ENCODE measurements at regions not wholly inside any gene's neighbourhood (a gene's known extent, or its start where the extent isn't known, plus 50 kb on each side); places are given as distances from the start of the nearest gene placed in this dataset.

DNA sequence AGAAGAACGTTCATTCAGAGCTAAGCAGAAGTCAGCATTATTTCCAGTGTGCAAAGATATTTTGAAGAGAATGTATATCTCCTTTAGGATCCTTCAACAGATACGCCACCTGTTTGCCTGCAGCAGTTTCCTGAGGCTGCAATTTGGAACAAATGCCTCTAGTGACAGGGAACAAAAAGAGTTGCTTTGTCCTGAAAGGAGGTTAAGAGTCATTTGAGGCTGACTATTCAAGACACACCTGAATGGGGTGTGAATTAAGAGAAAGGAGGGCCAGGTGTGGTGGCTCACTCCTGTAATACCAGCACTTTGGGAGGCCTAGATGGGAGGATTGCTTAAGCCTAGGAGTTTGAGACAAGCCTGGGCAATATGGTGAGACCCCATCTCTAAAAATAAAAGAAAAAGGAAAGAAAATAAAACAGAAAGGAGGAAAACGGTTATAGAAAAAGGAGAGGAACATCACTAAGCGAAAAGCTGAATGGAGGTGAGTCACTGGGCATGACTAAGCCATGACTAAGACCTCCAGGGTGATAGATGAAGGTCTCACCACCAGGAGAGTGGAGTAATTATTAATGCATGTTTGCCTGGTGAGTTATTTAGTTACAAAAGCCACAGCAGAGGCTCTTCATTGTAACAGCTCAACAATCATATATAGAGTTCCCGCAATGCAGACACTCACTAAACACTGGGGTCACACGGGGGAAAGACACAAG is 255.2 kb upstream of the TNC start:
- no peak overlapping the region for H3K4me3 ChIP-seq (ENCODE audit: low read length)
- DNase-seq (ENCODE audit: low read depth): peak; percentile 90
- TF ChIP-seq, protein P1, sequence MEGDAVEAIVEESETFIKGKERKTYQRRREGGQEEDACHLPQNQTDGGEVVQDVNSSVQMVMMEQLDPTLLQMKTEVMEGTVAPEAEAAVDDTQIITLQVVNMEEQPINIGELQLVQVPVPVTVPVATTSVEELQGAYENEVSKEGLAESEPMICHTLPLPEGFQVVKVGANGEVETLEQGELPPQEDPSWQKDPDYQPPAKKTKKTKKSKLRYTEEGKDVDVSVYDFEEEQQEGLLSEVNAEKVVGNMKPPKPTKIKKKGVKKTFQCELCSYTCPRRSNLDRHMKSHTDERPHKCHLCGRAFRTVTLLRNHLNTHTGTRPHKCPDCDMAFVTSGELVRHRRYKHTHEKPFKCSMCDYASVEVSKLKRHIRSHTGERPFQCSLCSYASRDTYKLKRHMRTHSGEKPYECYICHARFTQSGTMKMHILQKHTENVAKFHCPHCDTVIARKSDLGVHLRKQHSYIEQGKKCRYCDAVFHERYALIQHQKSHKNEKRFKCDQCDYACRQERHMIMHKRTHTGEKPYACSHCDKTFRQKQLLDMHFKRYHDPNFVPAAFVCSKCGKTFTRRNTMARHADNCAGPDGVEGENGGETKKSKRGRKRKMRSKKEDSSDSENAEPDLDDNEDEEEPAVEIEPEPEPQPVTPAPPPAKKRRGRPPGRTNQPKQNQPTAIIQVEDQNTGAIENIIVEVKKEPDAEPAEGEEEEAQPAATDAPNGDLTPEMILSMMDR (conservative IDR thresholded peaks at IDR 0.05; ENCODE audit: low read depth, low read length): peak; percentile 8

DNA sequence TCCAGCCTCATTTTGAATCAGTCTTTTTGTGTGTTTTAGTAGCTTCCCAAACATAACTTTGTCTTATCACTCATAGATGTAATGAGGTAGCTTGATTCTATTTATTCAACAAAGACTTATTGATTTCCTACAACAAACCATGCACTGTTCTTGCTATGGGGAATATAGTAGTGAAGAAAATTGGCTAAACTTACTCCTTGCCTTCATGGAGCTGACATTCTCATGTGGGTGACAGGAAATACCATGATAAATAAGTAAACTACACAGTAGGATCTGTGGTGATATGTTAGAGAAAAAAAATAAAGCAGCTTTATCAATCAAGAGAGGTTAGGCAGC is 255.7 kb upstream of the TNC start:
- no peak overlapping the region for H3K4me3 ChIP-seq (ENCODE audit: low read length)
- no peak for DNase-seq (ENCODE audit: low read depth)
- TF ChIP-seq, protein P1 (conservative IDR thresholded peaks at IDR 0.05; ENCODE audit: low read depth, low read length): no peak

DNA sequence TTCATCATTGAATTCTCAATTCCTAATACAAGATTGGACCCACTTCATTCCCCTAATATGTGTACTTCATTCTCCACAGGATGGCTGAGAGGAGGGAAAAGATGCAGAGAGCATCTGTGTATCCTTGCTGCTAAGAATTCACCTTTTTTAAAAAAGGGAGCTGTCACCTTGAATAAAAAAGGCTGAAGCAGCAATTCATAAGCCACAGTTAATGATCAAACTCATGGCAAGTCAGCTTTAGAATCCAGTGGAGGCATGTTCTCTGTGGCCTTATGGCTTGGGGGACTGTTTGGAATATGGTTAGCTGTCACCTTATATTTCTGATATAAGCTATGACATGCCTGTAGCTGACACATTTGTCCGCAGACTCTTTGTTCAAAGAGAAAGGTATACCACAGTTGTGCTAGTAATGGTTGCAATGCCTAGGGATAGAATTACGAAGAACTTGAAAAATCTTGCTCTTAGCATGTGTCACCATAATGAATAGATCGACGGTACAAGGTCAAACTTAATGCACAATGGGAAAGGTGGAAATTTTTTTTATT is 256.8 kb upstream of the TNC start:
- DNase-seq (ENCODE audit: low read depth): no peak
- TF ChIP-seq, protein P1 (conservative IDR thresholded peaks at IDR 0.05; ENCODE audit: low read depth, low read length): no peak
- H3K4me3 ChIP-seq (ENCODE audit: low read length): no peak overlapping the region

- no peak for DNase-seq (ENCODE audit: low read depth)
- TF ChIP-seq, protein P1 (conservative IDR thresholded peaks at IDR 0.05; ENCODE audit: low read depth, low read length): no peak
- H3K4me3 ChIP-seq (ENCODE audit: low read length): no peak overlapping the region
These were observed 260.3 kb upstream of the TNC start for GRCh38 chr9:115378241-115378640.

DNA sequence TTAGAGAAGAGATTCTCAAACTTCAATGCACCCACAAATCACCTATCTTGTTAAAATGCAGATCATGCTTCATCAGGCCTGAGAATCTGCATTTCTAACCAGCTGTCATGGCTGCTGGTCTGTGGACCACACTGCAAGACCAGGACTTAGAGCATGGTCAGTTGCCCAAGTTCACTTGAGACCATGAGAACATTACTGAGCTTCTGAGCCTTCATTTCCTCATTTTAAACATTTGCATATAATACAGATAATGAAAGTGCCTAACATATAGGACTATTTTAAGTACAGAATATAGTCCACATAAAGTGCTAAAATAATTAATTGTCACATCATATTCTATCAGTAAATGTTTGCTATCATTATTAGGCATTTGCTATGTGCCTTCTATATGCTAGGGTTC is 260.8 kb upstream of the TNC start:
- TF ChIP-seq, protein P1 (conservative IDR thresholded peaks at IDR 0.05; ENCODE audit: low read depth, low read length): no peak
- no peak for DNase-seq (ENCODE audit: low read depth)
- no peak overlapping the region for H3K4me3 ChIP-seq (ENCODE audit: low read length)

- TF ChIP-seq, protein P1 (conservative IDR thresholded peaks at IDR 0.05; ENCODE audit: low read depth, low read length): no peak
- no peak for DNase-seq (ENCODE audit: low read depth)
- H3K4me3 ChIP-seq (ENCODE audit: low read length): no peak overlapping the region
These were observed 261.8 kb upstream of the TNC start for GRCh38 chr9:115379719-115380118.

GRCh38 chr9:115382865-115383264 is 264.9 kb upstream of the TNC start:
- no peak for DNase-seq (ENCODE audit: low read depth)
- H3K4me3 ChIP-seq (ENCODE audit: low read length): no peak overlapping the region
- TF ChIP-seq, protein P1 (conservative IDR thresholded peaks at IDR 0.05; ENCODE audit: low read depth, low read length): no peak

All from retinal pigment epithelial cell (primary cell).